ENCODE measurements at regions not wholly inside any gene's neighbourhood (a gene's known extent, or its start where the extent isn't known, plus 50 kb on each side); places are given as distances from the start of the nearest gene placed in this dataset.

GRCh38 chr13:40438022-40438680 lies 228.3 kb downstream of the FOXO1 start:
- no peak for TF ChIP-seq CTCF (IDR thresholded peaks at IDR 0.05)
- no peak for TF ChIP-seq POLR2AphosphoS5 (IDR thresholded peaks at IDR 0.05)
